ENCODE measurements at regions not wholly inside any gene's neighbourhood (a gene's known extent, or its start where the extent isn't known, plus 50 kb on each side); places are given as distances from the start of the nearest gene placed in this dataset.
"Not testable (repeated sequence)": the region's sequence is repeated elsewhere in the genome, so short reads cannot be mapped to it uniquely, and the experiment has no call there.

DNA sequence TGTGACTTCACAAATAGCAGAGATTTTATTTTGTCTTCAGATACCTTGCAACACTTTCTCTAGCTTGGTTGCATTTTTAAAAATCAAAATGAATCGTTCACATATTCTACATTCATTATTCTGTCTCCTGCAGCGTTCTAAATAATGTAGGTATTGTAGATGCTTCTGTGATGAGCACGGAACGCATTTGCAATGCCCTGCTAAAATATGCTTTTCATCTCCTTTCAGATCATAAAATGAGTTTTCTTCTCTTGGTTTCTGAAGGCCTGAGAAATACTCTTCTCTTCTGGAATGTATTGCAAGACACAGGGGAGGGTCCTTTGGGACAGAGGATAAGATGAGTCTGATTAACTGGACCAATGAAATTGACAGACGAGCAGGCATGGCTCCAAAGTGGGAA lies 390.7 kb downstream of the PREX1 start:
- H3K27ac Mint-ChIP-seq, result no peak overlapping the region
- H3F3A ChIP-seq (ENCODE audit: low read depth), result no peaks in the 10 kb centered on the region
- no peak overlapping the region for H3K4me2 ChIP-seq
- H2AFZ ChIP-seq (replicated peaks), result no peak overlapping the region
- no peak overlapping the region for H3K27ac ChIP-seq
- H3K27me3 Mint-ChIP-seq (ENCODE audit: insufficient read depth, low read depth), result peaks cover 44% of the 10 kb centered on the region
- H3K36me3 Mint-ChIP-seq, result no peaks in the 10 kb centered on the region
- peaks cover 12% of the 10 kb centered on the region for H3K9me3 Mint-ChIP-seq
- no peaks in the 10 kb centered on the region for H3K36me3 ChIP-seq
- H3K4me3 ChIP-seq, result no peak overlapping the region
- TF ChIP-seq, protein P1, sequence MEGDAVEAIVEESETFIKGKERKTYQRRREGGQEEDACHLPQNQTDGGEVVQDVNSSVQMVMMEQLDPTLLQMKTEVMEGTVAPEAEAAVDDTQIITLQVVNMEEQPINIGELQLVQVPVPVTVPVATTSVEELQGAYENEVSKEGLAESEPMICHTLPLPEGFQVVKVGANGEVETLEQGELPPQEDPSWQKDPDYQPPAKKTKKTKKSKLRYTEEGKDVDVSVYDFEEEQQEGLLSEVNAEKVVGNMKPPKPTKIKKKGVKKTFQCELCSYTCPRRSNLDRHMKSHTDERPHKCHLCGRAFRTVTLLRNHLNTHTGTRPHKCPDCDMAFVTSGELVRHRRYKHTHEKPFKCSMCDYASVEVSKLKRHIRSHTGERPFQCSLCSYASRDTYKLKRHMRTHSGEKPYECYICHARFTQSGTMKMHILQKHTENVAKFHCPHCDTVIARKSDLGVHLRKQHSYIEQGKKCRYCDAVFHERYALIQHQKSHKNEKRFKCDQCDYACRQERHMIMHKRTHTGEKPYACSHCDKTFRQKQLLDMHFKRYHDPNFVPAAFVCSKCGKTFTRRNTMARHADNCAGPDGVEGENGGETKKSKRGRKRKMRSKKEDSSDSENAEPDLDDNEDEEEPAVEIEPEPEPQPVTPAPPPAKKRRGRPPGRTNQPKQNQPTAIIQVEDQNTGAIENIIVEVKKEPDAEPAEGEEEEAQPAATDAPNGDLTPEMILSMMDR (IDR thresholded peaks at IDR 0.05), result no peak
- TF ChIP-seq EZH2phosphoT487 (IDR thresholded peaks at IDR 0.05) (no peak), EZH2 (IDR thresholded peaks at IDR 0.05) (no peak)
- no peak overlapping the region for H3K4me3 Mint-ChIP-seq
- H4K20me1 ChIP-seq (ENCODE audit: low read depth), result no peaks in the 10 kb centered on the region
- H3K79me2 ChIP-seq (ENCODE audit: low read depth), result no peaks in the 10 kb centered on the region
- H3K4me1 ChIP-seq, result no peaks in the 10 kb centered on the region
- H3K4me1 Mint-ChIP-seq, result peaks cover 7% of the 10 kb centered on the region
- H3K27me3 ChIP-seq, result no peaks in the 10 kb centered on the region
- no peak overlapping the region for H3K9ac ChIP-seq
- no peaks in the 10 kb centered on the region for H3K9me3 ChIP-seq (ENCODE audit: low read depth)
- DNase-seq (ENCODE audit: low spot score), result no peak

DNA sequence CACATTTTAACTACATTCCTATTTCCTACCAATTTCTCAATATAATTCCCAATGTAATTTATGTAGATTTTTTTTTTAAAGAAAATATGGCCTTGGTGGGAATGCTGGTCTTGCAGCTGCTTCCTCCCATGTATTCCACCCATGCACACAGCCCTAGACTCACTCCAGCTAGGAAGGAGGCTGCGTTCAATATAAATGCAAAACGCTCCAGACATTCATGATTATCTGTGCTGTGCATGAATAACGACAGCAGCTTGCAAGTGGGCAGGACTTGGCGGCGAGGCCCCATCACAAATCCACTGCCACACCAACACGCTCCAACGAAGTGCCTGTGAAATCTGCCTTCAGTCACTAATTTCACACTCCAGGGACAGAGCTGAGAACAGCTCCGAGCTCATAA lies 391.2 kb downstream of the PREX1 start:
- DNase-seq (ENCODE audit: low spot score); H3K36me3 ChIP-seq; H3K27ac ChIP-seq; H3K27me3 ChIP-seq; H4K20me1 ChIP-seq (ENCODE audit: low read depth); H3K36me3 Mint-ChIP-seq; H3K27ac Mint-ChIP-seq; H3K4me3 Mint-ChIP-seq; H3K4me1 Mint-ChIP-seq; H3K4me3 ChIP-seq; H2AFZ ChIP-seq (replicated peaks); H3F3A ChIP-seq (ENCODE audit: low read depth); H3K4me2 ChIP-seq; H3K79me2 ChIP-seq (ENCODE audit: low read depth); H3K9me3 ChIP-seq (ENCODE audit: low read depth); H3K4me1 ChIP-seq; H3K9ac ChIP-seq: not testable (repeated sequence)
- peaks cover 12% of the 10 kb centered on the region for H3K9me3 Mint-ChIP-seq
- H3K27me3 Mint-ChIP-seq (ENCODE audit: insufficient read depth, low read depth), result peaks cover 41% of the 10 kb centered on the region

DNA sequence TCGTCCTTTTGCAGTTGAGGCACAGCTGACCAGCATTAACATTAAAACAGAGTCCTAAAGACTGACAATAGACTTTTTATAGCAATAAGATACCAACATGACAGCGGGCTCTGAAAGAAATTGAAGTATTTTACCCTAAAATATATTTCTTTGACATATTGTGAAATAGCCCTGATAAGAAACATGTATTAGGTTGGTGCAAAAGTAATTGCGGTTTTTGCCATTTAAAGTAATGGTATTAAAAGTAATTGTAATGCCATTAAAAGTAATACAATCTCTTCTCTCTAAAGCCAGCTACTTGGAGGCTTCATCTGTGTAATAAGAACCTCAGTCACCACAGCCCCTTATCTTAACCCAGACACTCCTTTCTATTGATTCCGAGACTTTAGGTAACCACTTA lies 394.6 kb downstream of the PREX1 start:
- H4K20me1 ChIP-seq (ENCODE audit: low read depth), result no peaks in the 10 kb centered on the region
- peaks cover 5% of the 10 kb centered on the region for H3K9me3 Mint-ChIP-seq

DNA sequence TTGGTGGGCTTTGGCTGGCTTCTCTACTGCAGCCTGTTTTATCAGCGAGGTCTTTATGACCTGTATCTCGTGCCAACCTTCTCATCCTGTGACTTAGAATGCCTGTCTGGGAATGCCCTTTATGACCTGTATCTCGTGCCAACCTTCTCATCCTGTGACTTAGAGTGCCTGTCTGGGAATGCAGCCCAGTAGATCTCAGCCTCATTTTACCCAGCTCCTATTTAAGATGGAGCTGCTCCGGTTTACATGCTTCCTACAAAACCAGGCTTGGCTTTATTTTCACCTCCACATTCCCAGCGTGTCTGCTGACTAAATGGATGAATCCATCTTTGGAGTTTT lies 395.3 kb downstream of the PREX1 start:
- Histone ChIP-seq H3K4me1 (no peaks in the 10 kb centered on the region), H3K27me3 (no peaks in the 10 kb centered on the region), H3K36me3 (no peaks in the 10 kb centered on the region), H3K4me2 (no peak overlapping the region), H3K9me3 (ENCODE audit: low read depth) (no peaks in the 10 kb centered on the region), H3K4me3 (no peak overlapping the region), H3K9ac (no peak overlapping the region), H2AFZ (replicated peaks) (no peak overlapping the region), H3K79me2 (ENCODE audit: low read depth) (no peaks in the 10 kb centered on the region), H3K27ac (no peak overlapping the region), H4K20me1 (ENCODE audit: low read depth) (no peaks in the 10 kb centered on the region), H3F3A (ENCODE audit: low read depth) (no peaks in the 10 kb centered on the region)
- TF ChIP-seq EZH2 (IDR thresholded peaks at IDR 0.05) (no peak), EZH2phosphoT487 (IDR thresholded peaks at IDR 0.05) (no peak)
- TF ChIP-seq, protein P1 (IDR thresholded peaks at IDR 0.05), result no peak
- H3K4me1 Mint-ChIP-seq, result peaks cover 9% of the 10 kb centered on the region
- peaks cover 3% of the 10 kb centered on the region for H3K9me3 Mint-ChIP-seq
- no peak overlapping the region for H3K27ac Mint-ChIP-seq
- no peak overlapping the region for H3K4me3 Mint-ChIP-seq
- H3K36me3 Mint-ChIP-seq, result no peaks in the 10 kb centered on the region
- DNase-seq (ENCODE audit: low spot score), result no peak
- peaks cover 22% of the 10 kb centered on the region for H3K27me3 Mint-ChIP-seq (ENCODE audit: insufficient read depth, low read depth)

More for the DNA sequence above, 394.6 kb downstream of the PREX1 start:
- Histone ChIP-seq H3K4me1 (no peaks in the 10 kb centered on the region), H3F3A (ENCODE audit: low read depth) (no peaks in the 10 kb centered on the region), H3K79me2 (ENCODE audit: low read depth) (no peaks in the 10 kb centered on the region), H3K27ac (no peak overlapping the region), H3K9me3 (ENCODE audit: low read depth) (no peaks in the 10 kb centered on the region), H3K9ac (no peak overlapping the region), H3K36me3 (no peaks in the 10 kb centered on the region), H3K27me3 (no peaks in the 10 kb centered on the region), H3K4me2 (no peak overlapping the region), H2AFZ (replicated peaks) (no peak overlapping the region), H3K4me3 (no peak overlapping the region)
- DNase-seq (ENCODE audit: low spot score), result no peak
- Mint-ChIP-seq H3K4me3 (no peak overlapping the region), H3K4me1 (peaks cover 9% of the 10 kb centered on the region), H3K27me3 (ENCODE audit: insufficient read depth, low read depth) (peaks cover 24% of the 10 kb centered on the region), H3K27ac (no peak overlapping the region), H3K36me3 (no peaks in the 10 kb centered on the region)
- TF ChIP-seq, protein P1 (IDR thresholded peaks at IDR 0.05), result no peak
- TF ChIP-seq EZH2 (IDR thresholded peaks at IDR 0.05) (no peak), EZH2phosphoT487 (IDR thresholded peaks at IDR 0.05) (no peak)
